ENCODE measurements at regions not wholly inside any gene's neighbourhood (a gene's known extent, or its start where the extent isn't known, plus 50 kb on each side); places are given as distances from the start of the nearest gene placed in this dataset.

GRCh38 chr5:16392718-16393117 lies 72.9 kb downstream of the ZNF622 start:
- POLR2A ChIA-PET: no interaction called here
- ATAC-seq: no peak
- no peak for DNase-seq (ENCODE audit: low spot score)
- Histone ChIP-seq H3K27me3 (ENCODE audit: control insufficient read depth in 1 of 2, insufficient read depth in 2 of 2, low read length in 2 of 2) (no peaks in the 10 kb centered on the region; a peak in 1 of 5 replicates), H3K9ac (ENCODE audit: insufficient read depth, low read depth, low read length) (no peak overlapping the region), H3K4me3 (replicated peaks in 1 of 3; ENCODE audit: insufficient read depth in 1 of 3, low read depth in 2 of 3, low read length in 3 of 3) (no peak overlapping the region), H3K4me2 (ENCODE audit: low read depth, low read length) (no peak overlapping the region), H2AFZ (ENCODE audit: low read length) (no peak overlapping the region), H3K4me1 (ENCODE audit: insufficient read depth, low read length) (no peaks in the 10 kb centered on the region), H3K36me3 (replicated peaks in 1 of 2; ENCODE audit: control insufficient read depth in 1 of 2, insufficient read depth in 2 of 2, low read length in 2 of 2) (no peaks in the 10 kb centered on the region), H3K27ac (ENCODE audit: extremely low read length, insufficient read depth, low read length) (no peak overlapping the region), H4K20me1 (ENCODE audit: insufficient read depth, low read length) (no peaks in the 10 kb centered on the region), H3K79me2 (ENCODE audit: insufficient read depth, low read length) (no peaks in the 10 kb centered on the region), H3K9me3 (ENCODE audit: low read length) (no peaks in the 10 kb centered on the region)
- CTCF ChIA-PET (ENCODE audit: low intra/inter-chr PET ratio, low total read pairs): no interaction called here
- 4% methylated on average over 3 of the region's 3 CpGs for WGBS (ENCODE audit: low lambda C conversion rate)
- intact Hi-C loops (cut with micrococcal nuclease; ENCODE audit: unreplicated experiment) (no loop called here), in situ Hi-C loops (cut with HindIII; ENCODE audit: extremely low pct_ligation_motif_present, low pct_unique_long_range_greater_than_20kb) (no loop called here)
- TF ChIP-seq KAT7 (CRISPR knock-in tag; IDR thresholded peaks at IDR 0.05; ENCODE audit: borderline replicate concordance): no peak
- no peak for TF ChIP-seq FOXO4 (CRISPR knock-in tag; conservative IDR thresholded peaks at IDR 0.05)
- FAIRE-seq: no peak
- no TSS peak for BruUV-seq (replicated peaks)

- no peaks in the 10 kb centered on the region; a peak in 1 of 5 replicates for H3K27me3 ChIP-seq (ENCODE audit: control insufficient read depth in 1 of 2, insufficient read depth in 2 of 2, low read length in 2 of 2)
- H3K27ac ChIP-seq (ENCODE audit: extremely low read length, insufficient read depth, low read length): no peak overlapping the region
- H3K9ac ChIP-seq (ENCODE audit: insufficient read depth, low read depth, low read length): no peak overlapping the region
- WGBS (ENCODE audit: low lambda C conversion rate): 18% methylated on average over 8 of the region's 8 CpGs
- POLR2A ChIA-PET: no interaction called here
- H3K4me3 ChIP-seq (replicated peaks in 1 of 3; ENCODE audit: insufficient read depth in 1 of 3, low read depth in 2 of 3, low read length in 3 of 3): no peak overlapping the region
- H3K79me2 ChIP-seq (ENCODE audit: insufficient read depth, low read length): no peaks in the 10 kb centered on the region
- no peak for FAIRE-seq
- ATAC-seq: no peak
- H3K4me1 ChIP-seq (ENCODE audit: insufficient read depth, low read length): no peaks in the 10 kb centered on the region
- no TSS peak for BruUV-seq (replicated peaks)
- H3K9me3 ChIP-seq (ENCODE audit: low read length): no peaks in the 10 kb centered on the region
- intact Hi-C loops (cut with micrococcal nuclease; ENCODE audit: unreplicated experiment) (no loop called here), in situ Hi-C loops (cut with HindIII; ENCODE audit: extremely low pct_ligation_motif_present, low pct_unique_long_range_greater_than_20kb) (no loop called here)
- DNase-seq (ENCODE audit: low spot score): no peak
- no peaks in the 10 kb centered on the region for H3K36me3 ChIP-seq (replicated peaks in 1 of 2; ENCODE audit: control insufficient read depth in 1 of 2, insufficient read depth in 2 of 2, low read length in 2 of 2)
- H3K4me2 ChIP-seq (ENCODE audit: low read depth, low read length): no peak overlapping the region
- H2AFZ ChIP-seq (ENCODE audit: low read length): no peak overlapping the region
- no peaks in the 10 kb centered on the region for H4K20me1 ChIP-seq (ENCODE audit: insufficient read depth, low read length)
- CTCF ChIA-PET (ENCODE audit: low intra/inter-chr PET ratio, low total read pairs): no interaction called here
- TF ChIP-seq ZFP1 (CRISPR knock-in tag; IDR thresholded peaks at IDR 0.05) (no peak), HOXA7 (CRISPR knock-in tag; IDR thresholded peaks at IDR 0.05) (no peak), SRF (IDR thresholded peaks at IDR 0.05; ENCODE audit: low read depth, low read length) (no peak), ZBTB42 (CRISPR knock-in tag; IDR thresholded peaks at IDR 0.05) (no peak), REL (CRISPR knock-in tag; conservative IDR thresholded peaks at IDR 0.05) (no peak), GRHL1 (CRISPR knock-in tag; conservative IDR thresholded peaks at IDR 0.05) (no peak), ZNF205 (CRISPR knock-in tag; IDR thresholded peaks at IDR 0.05) (no peak), ZNF34 (CRISPR knock-in tag; IDR thresholded peaks at IDR 0.05; ENCODE audit: borderline replicate concordance) (no peak), IKZF4 (CRISPR knock-in tag; IDR thresholded peaks at IDR 0.05; ENCODE audit: borderline replicate concordance, low read depth, not compliant biosample characterization) (no peak), CBX1 (IDR thresholded peaks at IDR 0.05; ENCODE audit: low read depth) (no peak), GATA4 (IDR thresholded peaks at IDR 0.05; ENCODE audit: borderline replicate concordance, low read depth) (no peak), ASH2L (IDR thresholded peaks at IDR 0.05; ENCODE audit: insufficient read length, low read depth, low read length) (no peak), KDM5B (CRISPR knock-in tag; IDR thresholded peaks at IDR 0.05; ENCODE audit: borderline replicate concordance) (no peak), ZNF816 (CRISPR knock-in tag; IDR thresholded peaks at IDR 0.05; ENCODE audit: borderline replicate concordance) (no peak), FLYWCH1 (CRISPR knock-in tag; IDR thresholded peaks at IDR 0.05) (no peak)
Observed at GRCh38 chr5:16391858-16392649, 73.5 kb downstream of the ZNF622 start.
